Cardiac muscle cell (in vitro differentiated cells and primary cell): ENCODE measurements at regions not wholly inside any gene's neighbourhood (a gene's known extent, or its start where the extent isn't known, plus 50 kb on each side); places are given as distances from the start of the nearest gene placed in this dataset.

Experiments used
- DNase-seq, 2 donors: peaks; one replicate each; pipeline versions ENCODE4 v3.0.0 to v3.0.0-alpha.2; 2010 to 2017; ENCODE audit warnings: low read depth in 1 of 2, low spot score in 1 of 2
- H3K27ac ChIP-seq: fragments of 200-600 bp; sonication (generic); 2 replicates; pipeline ENCODE4 v1.5.1; 2016
- H3K27me3 ChIP-seq: fragments of 200-600 bp; sonication (generic); 2 replicates; pipeline ENCODE4 v1.6.0; 2016; ENCODE audit warnings: control low read depth
- H3K36me3 ChIP-seq: fragments of 200-600 bp; sonication (generic); 2 replicates; pipeline ENCODE4 v1.5.1; 2016; ENCODE audit warnings: control low read depth
- H3K4me1 ChIP-seq: fragments of 200-600 bp; sonication (generic); 2 replicates; pipeline ENCODE4 v1.8.1; 2017; ENCODE audit warnings: low read depth, mild to moderate bottlenecking, mixed run types
- H3K4me3 ChIP-seq: fragments of 200-600 bp; sonication (generic); 2 replicates; pipeline ENCODE4 v1.5.1; 2016; ENCODE audit warnings: mild to moderate bottlenecking
- H3K9me3 ChIP-seq: fragments of 200-600 bp; sonication (generic); 2 replicates; pipeline ENCODE4 v1.5.1; 2017; ENCODE audit warnings: low read depth, mild to moderate bottlenecking, control low read depth
- CTCF ChIP-seq: IDR thresholded peaks from 2 replicates; pipeline ENCODE4 v1.5.1; 2012; ENCODE audit warnings: low read depth, mild to moderate bottlenecking, low read length

- Histone ChIP-seq H3K4me1 (peaks cover 30% of the 10 kb centered on the region), H3K9me3 (no peaks in the 10 kb centered on the region), H3K27me3 (no peaks in the 10 kb centered on the region), H3K4me3 (no peak overlapping the region), H3K36me3 (no peaks in the 10 kb centered on the region), H3K27ac (no peak overlapping the region)
- DNase-seq = peak in 1 of 2 donors; percentile 40
- no peak for TF ChIP-seq CTCF
Measured at GRCh38 chr2:74072565-74072964, 75.1 kb downstream of the BOLA3 start.

GRCh38 chr2:74074487-74074886 is 73.2 kb downstream of the BOLA3 start:
- Histone ChIP-seq H3K27ac (peak overlapping the region; percentile 68), H3K4me3 (no peak overlapping the region)

DNA sequence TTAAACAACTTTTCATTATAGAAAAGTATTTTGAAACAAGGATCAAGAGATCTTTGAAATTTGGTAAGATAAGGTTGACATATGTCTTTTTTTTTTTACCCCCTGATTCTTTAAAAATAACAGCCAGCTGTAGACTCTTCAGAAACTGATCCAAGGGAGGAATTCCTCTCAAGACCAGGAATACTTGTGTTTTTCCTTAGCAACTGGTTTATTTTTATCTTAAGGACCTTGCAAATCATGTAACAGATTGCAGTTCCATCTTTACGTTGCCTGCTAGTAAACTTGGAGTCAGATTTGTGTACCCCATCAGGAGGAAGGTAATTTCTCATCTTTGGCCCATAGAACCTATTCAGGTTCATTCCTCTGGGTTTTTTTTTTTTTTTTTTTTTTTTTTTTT is 71.6 kb downstream of the BOLA3 start:
- TF ChIP-seq CTCF = no peak
- Histone ChIP-seq H3K36me3 (no peaks in the 10 kb centered on the region), H3K27ac (peak overlapping the region; percentile 66), H3K4me1 (peaks cover 38% of the 10 kb centered on the region), H3K9me3 (no peaks in the 10 kb centered on the region), H3K27me3 (no peaks in the 10 kb centered on the region), H3K4me3 (no peak overlapping the region)
- no peak for DNase-seq

More at GRCh38 chr2:74074487-74074886, 73.2 kb downstream of the BOLA3 start:
- Histone ChIP-seq H3K9me3 (no peaks in the 10 kb centered on the region), H3K36me3 (no peaks in the 10 kb centered on the region), H3K4me1 (peaks cover 38% of the 10 kb centered on the region), H3K27me3 (no peaks in the 10 kb centered on the region)
- DNase-seq = peak in 1 of 2 donors; percentile 19
- no peak for TF ChIP-seq CTCF

GRCh38 chr2:74077636-74078035 is 70.1 kb downstream of the BOLA3 start:
- DNase-seq = peak; percentile 10 to 46
- TF ChIP-seq CTCF = no peak

GRCh38 chr2:74078466-74078865 is 69.2 kb downstream of the BOLA3 start:
- no peak overlapping the region for H3K4me3 ChIP-seq
- no peak overlapping the region for H3K27ac ChIP-seq
- H3K4me1 ChIP-seq = peaks cover 38% of the 10 kb centered on the region
- DNase-seq = no peak
- no peaks in the 10 kb centered on the region for H3K36me3 ChIP-seq
- no peaks in the 10 kb centered on the region for H3K27me3 ChIP-seq
- no peak for TF ChIP-seq CTCF
- H3K9me3 ChIP-seq = no peaks in the 10 kb centered on the region

More at GRCh38 chr2:74077636-74078035, 70.1 kb downstream of the BOLA3 start:
- H3K27ac ChIP-seq = no peak overlapping the region
- H3K36me3 ChIP-seq = no peaks in the 10 kb centered on the region
- H3K4me1 ChIP-seq = peaks cover 38% of the 10 kb centered on the region
- H3K27me3 ChIP-seq = no peaks in the 10 kb centered on the region
- no peak overlapping the region for H3K4me3 ChIP-seq
- no peaks in the 10 kb centered on the region for H3K9me3 ChIP-seq
